K562 (cell line): ENCODE measurements at regions not wholly inside any gene's neighbourhood (a gene's known extent, or its start where the extent isn't known, plus 50 kb on each side); places are given as distances from the start of the nearest gene placed in this dataset.
A peak's percentile ranks its signal among the peaks of the same experiment; 100 is the strongest.

Source experiments
- ASH1L ChIP-seq: fragments of 450-650 bp; IDR thresholded peaks from 2 replicates; pipeline ENCODE4 v1.6.1; 2018; ENCODE audit warnings: borderline replicate concordance, mild to moderate bottlenecking, low read depth; ENCODE audit not compliant: partially characterized antibody
- ELF1 ChIP-seq: fragments of 200-800 bp; sonication (Bioruptor generic); IDR thresholded peaks from 2 replicates; pipeline ENCODE4 v1.6.1; 2016; ENCODE audit warnings: missing genetic modification characterization, missing compliant biosample characterization
- FOSL1 ChIP-seq: fragments of 200-800 bp; sonication (Bioruptor generic); conservative IDR thresholded peaks from 2 replicates; pipeline ENCODE4 v1.6.1; 2016; ENCODE audit warnings: missing genetic modification characterization, missing compliant biosample characterization
- GABPB1 ChIP-seq: sonication (generic); formaldehyde crosslinking; IDR thresholded peaks from 2 replicates; pipeline ENCODE4 v1.8.0; 2022; ENCODE audit warnings: mild to moderate bottlenecking, missing genetic modification reagents
- GTF2E2 ChIP-seq: fragments of 200-800 bp; sonication (Bioruptor generic); IDR thresholded peaks from 2 replicates; pipeline ENCODE4 v1.6.1; 2016; ENCODE audit warnings: missing genetic modification characterization, missing compliant biosample characterization
- JUND ChIP-seq, 2 experiments: IDR thresholded peaks; 2 replicates in 1 of 2; 3 replicates in 1 of 2; pipeline ENCODE4 v1.6.1; 2011; ENCODE audit warnings: borderline replicate concordance in 2 of 2, low read depth in 2 of 2, low read length in 2 of 2, improper control_type of control experiment in 1 of 2, missing biosample characterization in 1 of 2, missing genetic modification characterization in 1 of 2, missing genetic modification reagents in 1 of 2
- KDM1A ChIP-seq, 2 experiments: fragments of 450-650 bp; IDR thresholded peaks; 2 replicates each; pipeline ENCODE4 v1.6.1; 2016; ENCODE audit warnings: mild to moderate bottlenecking in 2 of 2
- RCOR1 ChIP-seq, 2 experiments: IDR thresholded peaks; 2 replicates each; pipeline ENCODE4 v1.6.1; 2012; ENCODE audit warnings: low read depth in 2 of 2, low read length in 2 of 2, borderline replicate concordance in 1 of 2, improper control_type of control experiment in 1 of 2
- TAF1 ChIP-seq: IDR thresholded peaks from 2 replicates; pipeline ENCODE4 v1.6.1; 2011; ENCODE audit warnings: mild to moderate bottlenecking, low read length, moderate library complexity; ENCODE audit not compliant: insufficient read depth, control insufficient read depth, severe bottlenecking; ENCODE audit errors: extremely low read depth
- ZFP91 ChIP-seq: sonication (generic); formaldehyde crosslinking; IDR thresholded peaks from 2 replicates; pipeline ENCODE4 v1.8.0; 2022; ENCODE audit warnings: mild to moderate bottlenecking, missing genetic modification reagents
- TF ChIP-seq, protein P1 (sequence below): fragments of 450-650 bp; IDR thresholded peaks from 2 replicates; pipeline ENCODE4 v1.6.1; 2016; ENCODE audit warnings: mild to moderate bottlenecking, moderate library complexity

DNA sequence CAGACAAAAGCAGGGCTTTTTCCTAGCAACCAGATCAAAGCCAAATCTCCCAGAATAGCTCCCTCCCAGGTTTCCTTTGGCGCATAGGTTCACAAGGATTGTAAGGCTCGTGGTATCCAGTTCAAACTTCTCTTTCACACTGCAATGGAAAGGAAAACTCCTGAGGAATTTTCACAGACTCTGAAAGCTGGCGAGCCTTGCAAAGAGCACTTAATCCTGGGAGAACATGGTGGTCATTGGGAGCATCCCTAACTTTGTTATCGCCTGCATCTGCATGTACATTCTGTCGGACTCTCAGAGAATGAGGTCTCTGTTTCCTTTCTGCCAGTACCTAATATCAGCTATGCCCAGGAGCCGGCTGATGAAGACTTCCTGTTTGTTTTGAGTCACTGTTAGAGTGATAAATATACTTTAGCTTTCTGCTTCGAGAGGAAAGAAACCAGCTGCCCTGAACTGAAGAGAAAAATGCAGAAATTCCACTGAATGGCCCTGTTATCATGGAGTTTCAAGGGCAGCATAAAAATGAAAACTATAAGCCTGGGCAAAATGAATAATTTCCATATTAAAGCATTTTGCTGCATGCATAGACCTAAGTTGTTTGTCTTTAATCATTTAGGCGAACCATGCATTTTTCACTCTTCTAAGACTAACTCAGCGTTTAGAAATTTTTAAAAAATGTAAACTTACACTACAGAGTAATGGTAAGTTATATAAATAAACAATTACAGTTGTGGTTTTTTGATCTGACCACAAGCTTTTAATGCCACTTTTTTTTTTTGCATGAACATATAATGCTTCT, 76.4 kb upstream of the ZEB2 start (continued):
- TF ChIP-seq ZFP91 = no peak
- TF ChIP-seq TAF1 = no peak
- peak; percentile 89 for TF ChIP-seq FOSL1 (tag)
- TF ChIP-seq KDM1A (IDR thresholded peaks at IDR 0.05) = peak in 1 of 2 experiments; percentile 44; a peak in 3 of 4 replicates
- TF ChIP-seq, protein P1, sequence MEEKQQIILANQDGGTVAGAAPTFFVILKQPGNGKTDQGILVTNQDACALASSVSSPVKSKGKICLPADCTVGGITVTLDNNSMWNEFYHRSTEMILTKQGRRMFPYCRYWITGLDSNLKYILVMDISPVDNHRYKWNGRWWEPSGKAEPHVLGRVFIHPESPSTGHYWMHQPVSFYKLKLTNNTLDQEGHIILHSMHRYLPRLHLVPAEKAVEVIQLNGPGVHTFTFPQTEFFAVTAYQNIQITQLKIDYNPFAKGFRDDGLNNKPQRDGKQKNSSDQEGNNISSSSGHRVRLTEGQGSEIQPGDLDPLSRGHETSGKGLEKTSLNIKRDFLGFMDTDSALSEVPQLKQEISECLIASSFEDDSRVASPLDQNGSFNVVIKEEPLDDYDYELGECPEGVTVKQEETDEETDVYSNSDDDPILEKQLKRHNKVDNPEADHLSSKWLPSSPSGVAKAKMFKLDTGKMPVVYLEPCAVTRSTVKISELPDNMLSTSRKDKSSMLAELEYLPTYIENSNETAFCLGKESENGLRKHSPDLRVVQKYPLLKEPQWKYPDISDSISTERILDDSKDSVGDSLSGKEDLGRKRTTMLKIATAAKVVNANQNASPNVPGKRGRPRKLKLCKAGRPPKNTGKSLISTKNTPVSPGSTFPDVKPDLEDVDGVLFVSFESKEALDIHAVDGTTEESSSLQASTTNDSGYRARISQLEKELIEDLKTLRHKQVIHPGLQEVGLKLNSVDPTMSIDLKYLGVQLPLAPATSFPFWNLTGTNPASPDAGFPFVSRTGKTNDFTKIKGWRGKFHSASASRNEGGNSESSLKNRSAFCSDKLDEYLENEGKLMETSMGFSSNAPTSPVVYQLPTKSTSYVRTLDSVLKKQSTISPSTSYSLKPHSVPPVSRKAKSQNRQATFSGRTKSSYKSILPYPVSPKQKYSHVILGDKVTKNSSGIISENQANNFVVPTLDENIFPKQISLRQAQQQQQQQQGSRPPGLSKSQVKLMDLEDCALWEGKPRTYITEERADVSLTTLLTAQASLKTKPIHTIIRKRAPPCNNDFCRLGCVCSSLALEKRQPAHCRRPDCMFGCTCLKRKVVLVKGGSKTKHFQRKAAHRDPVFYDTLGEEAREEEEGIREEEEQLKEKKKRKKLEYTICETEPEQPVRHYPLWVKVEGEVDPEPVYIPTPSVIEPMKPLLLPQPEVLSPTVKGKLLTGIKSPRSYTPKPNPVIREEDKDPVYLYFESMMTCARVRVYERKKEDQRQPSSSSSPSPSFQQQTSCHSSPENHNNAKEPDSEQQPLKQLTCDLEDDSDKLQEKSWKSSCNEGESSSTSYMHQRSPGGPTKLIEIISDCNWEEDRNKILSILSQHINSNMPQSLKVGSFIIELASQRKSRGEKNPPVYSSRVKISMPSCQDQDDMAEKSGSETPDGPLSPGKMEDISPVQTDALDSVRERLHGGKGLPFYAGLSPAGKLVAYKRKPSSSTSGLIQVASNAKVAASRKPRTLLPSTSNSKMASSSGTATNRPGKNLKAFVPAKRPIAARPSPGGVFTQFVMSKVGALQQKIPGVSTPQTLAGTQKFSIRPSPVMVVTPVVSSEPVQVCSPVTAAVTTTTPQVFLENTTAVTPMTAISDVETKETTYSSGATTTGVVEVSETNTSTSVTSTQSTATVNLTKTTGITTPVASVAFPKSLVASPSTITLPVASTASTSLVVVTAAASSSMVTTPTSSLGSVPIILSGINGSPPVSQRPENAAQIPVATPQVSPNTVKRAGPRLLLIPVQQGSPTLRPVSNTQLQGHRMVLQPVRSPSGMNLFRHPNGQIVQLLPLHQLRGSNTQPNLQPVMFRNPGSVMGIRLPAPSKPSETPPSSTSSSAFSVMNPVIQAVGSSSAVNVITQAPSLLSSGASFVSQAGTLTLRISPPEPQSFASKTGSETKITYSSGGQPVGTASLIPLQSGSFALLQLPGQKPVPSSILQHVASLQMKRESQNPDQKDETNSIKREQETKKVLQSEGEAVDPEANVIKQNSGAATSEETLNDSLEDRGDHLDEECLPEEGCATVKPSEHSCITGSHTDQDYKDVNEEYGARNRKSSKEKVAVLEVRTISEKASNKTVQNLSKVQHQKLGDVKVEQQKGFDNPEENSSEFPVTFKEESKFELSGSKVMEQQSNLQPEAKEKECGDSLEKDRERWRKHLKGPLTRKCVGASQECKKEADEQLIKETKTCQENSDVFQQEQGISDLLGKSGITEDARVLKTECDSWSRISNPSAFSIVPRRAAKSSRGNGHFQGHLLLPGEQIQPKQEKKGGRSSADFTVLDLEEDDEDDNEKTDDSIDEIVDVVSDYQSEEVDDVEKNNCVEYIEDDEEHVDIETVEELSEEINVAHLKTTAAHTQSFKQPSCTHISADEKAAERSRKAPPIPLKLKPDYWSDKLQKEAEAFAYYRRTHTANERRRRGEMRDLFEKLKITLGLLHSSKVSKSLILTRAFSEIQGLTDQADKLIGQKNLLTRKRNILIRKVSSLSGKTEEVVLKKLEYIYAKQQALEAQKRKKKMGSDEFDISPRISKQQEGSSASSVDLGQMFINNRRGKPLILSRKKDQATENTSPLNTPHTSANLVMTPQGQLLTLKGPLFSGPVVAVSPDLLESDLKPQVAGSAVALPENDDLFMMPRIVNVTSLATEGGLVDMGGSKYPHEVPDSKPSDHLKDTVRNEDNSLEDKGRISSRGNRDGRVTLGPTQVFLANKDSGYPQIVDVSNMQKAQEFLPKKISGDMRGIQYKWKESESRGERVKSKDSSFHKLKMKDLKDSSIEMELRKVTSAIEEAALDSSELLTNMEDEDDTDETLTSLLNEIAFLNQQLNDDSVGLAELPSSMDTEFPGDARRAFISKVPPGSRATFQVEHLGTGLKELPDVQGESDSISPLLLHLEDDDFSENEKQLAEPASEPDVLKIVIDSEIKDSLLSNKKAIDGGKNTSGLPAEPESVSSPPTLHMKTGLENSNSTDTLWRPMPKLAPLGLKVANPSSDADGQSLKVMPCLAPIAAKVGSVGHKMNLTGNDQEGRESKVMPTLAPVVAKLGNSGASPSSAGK = 0 out of 2 replicates have a peak, but pooled peaks have one; percentile 23
- TF ChIP-seq GTF2E2 = no peak
- TF ChIP-seq GABPB1 = 0 out of 2 replicates have a peak, but pooled peaks have one; percentile 38
- TF ChIP-seq ELF1 = peak; percentile 26; the same call in 1 of the 2 replicates
- TF ChIP-seq ASH1L = peak; percentile 14
- peak in 1 of 2 experiments; percentile 83; a peak in 2 of 4 replicates for TF ChIP-seq RCOR1 (IDR thresholded peaks at IDR 0.05; ENCODE audit: borderline replicate concordance in 1 of 2, low read depth in 2 of 2, low read length in 2 of 2)
- TF ChIP-seq JUND (IDR thresholded peaks at IDR 0.05; ENCODE audit: borderline replicate concordance, low read depth, low read length) = peak; percentile 93
- peak; percentile 82; the same call in 1 of the 3 replicates for TF ChIP-seq JUND (tag; IDR thresholded peaks at IDR 0.05; ENCODE audit: borderline replicate concordance, low read depth, low read length)
